ENCODE measurements at regions not wholly inside any gene's neighbourhood (a gene's known extent, or its start where the extent isn't known, plus 50 kb on each side); places are given as distances from the start of the nearest gene placed in this dataset.

GRCh38 chr15:46496491-46497115, 861.8 kb downstream of the SQOR start:
- TF ChIP-seq FIP1L1 (IDR thresholded peaks at IDR 0.05; ENCODE audit: borderline replicate concordance, insufficient read depth, low read depth, low read length) = no peak
- no peak for TF ChIP-seq ZNF12 (CRISPR knock-in tag; IDR thresholded peaks at IDR 0.05)
- TF ChIP-seq RAD21 (CRISPR knock-in tag; IDR thresholded peaks at IDR 0.05) = no peak
- no peak for TF ChIP-seq CREB1 (IDR thresholded peaks at IDR 0.05)
- TF ChIP-seq CREB1 (CRISPR knock-in tag; IDR thresholded peaks at IDR 0.05) = no peak
- no peak for TF ChIP-seq E2F1 (CRISPR knock-in tag; IDR thresholded peaks at IDR 0.05)
- no peak for TF ChIP-seq TBP (CRISPR knock-in tag; IDR thresholded peaks at IDR 0.05)
- TF ChIP-seq ZNF549 (CRISPR knock-in tag; IDR thresholded peaks at IDR 0.05) = no peak
